PC-9 (cell line): ENCODE measurements at regions not wholly inside any gene's neighbourhood (a gene's known extent, or its start where the extent isn't known, plus 50 kb on each side); places are given as distances from the start of the nearest gene placed in this dataset.

Source experiments
- BruUV-seq: library from RNA; stranded (reverse); fragments of 400-500 nt; replicated peaks from 2 replicates; lab custom pipeline; 2021; lab: Mats Ljungman, UMichigan
- CTCF ChIA-PET: fragments of 300-600 bp; sonication (Branson Sonifier 250); formaldehyde crosslinking; loops from one replicate; lab custom pipeline; 2022; ENCODE audit warnings: antibody characterized with exemption; lab: Charles Lee
- POLR2A ChIA-PET: fragments of 300-600 bp; sonication (Branson Sonifier 250); formaldehyde crosslinking; loops from one replicate; lab custom pipeline; 2022; ENCODE audit warnings: antibody characterized with exemption; ENCODE audit not compliant: unreplicated experiment; lab: Charles Lee
- DNase-seq, 2 experiments: peaks; one replicate each; pipeline versions ENCODE4 v3.0.0 to v3.0.0-alpha.2; 2015 to 2022; ENCODE audit warnings: mixed read lengths in 1 of 2
- H2AFZ ChIP-seq: fragments of 200-600 bp; sonication (generic); 2 replicates; pipeline ENCODE4 v1.8.1; 2017; ENCODE audit warnings: antibody characterized with exemption
- H3F3A ChIP-seq: fragments of 200-600 bp; sonication (generic); 2 replicates; pipeline ENCODE4 v1.8.1; 2017; ENCODE audit warnings: antibody characterized with exemption, mild to moderate bottlenecking, low read depth; ENCODE audit not compliant: insufficient read depth
- H3K27ac ChIP-seq: fragments of 200-600 bp; sonication (generic); 2 replicates; pipeline ENCODE4 v1.6.1; 2016; ENCODE audit warnings: mixed run types
- H3K27me3 ChIP-seq: fragments of 200-600 bp; sonication (generic); 2 replicates; pipeline ENCODE4 v1.6.1; 2016; ENCODE audit warnings: low read depth, mixed run types; ENCODE audit not compliant: insufficient read depth
- H3K36me3 ChIP-seq: fragments of 200-600 bp; sonication (generic); 2 replicates; pipeline ENCODE4 v1.6.1; 2016; ENCODE audit warnings: low read depth, mixed run types
- H3K4me1 ChIP-seq: fragments of 200-600 bp; sonication (generic); replicated peaks from 2 replicates; pipeline ENCODE4 v1.6.1; 2016; ENCODE audit warnings: mixed run types; ENCODE audit not compliant: insufficient read depth
- H3K4me2 ChIP-seq: fragments of 200-600 bp; sonication (generic); 2 replicates; pipeline ENCODE4 v1.6.1; 2017; ENCODE audit warnings: mixed run types
- H3K4me3 ChIP-seq: fragments of 200-600 bp; sonication (generic); 2 replicates; pipeline ENCODE4 v1.6.1; 2016; ENCODE audit warnings: mixed run types
- H3K79me2 ChIP-seq: fragments of 200-600 bp; sonication (generic); 2 replicates; pipeline ENCODE4 v1.6.1; 2017; ENCODE audit warnings: low read depth, mixed run types
- H3K9me2 ChIP-seq: fragments of 200-600 bp; sonication (generic); 2 replicates; pipeline ENCODE4 v1.8.1; 2017; ENCODE audit warnings: mild to moderate bottlenecking; ENCODE audit not compliant: insufficient read depth
- H3K9me3 ChIP-seq: fragments of 200-600 bp; sonication (generic); 2 replicates; pipeline ENCODE4 v1.8.1; 2016; ENCODE audit warnings: low read depth; ENCODE audit not compliant: insufficient read depth
- H4K20me1 ChIP-seq: fragments of 200-600 bp; sonication (generic); 2 replicates; pipeline ENCODE4 v1.8.1; 2017; ENCODE audit not compliant: insufficient read depth
- CTCF ChIP-seq: fragments of 200-600 bp; sonication (generic); conservative IDR thresholded peaks from 2 replicates; pipeline ENCODE4 v1.6.1; 2017; ENCODE audit warnings: mixed run types, antibody characterized with exemption, mild to moderate bottlenecking, moderate library complexity
- EZH2 ChIP-seq: fragments of 200-600 bp; sonication (generic); IDR thresholded peaks from 2 replicates; pipeline ENCODE4 v1.8.0; 2017; ENCODE audit warnings: antibody characterized with exemption, low read depth
- intact Hi-C: fragments of 100-400 bp; cut with micrococcal nuclease; formaldehyde crosslinking; loops from one replicate; pipeline ENCODE4 v1.10.0; 2022; ENCODE audit not compliant: unreplicated experiment

DNA sequence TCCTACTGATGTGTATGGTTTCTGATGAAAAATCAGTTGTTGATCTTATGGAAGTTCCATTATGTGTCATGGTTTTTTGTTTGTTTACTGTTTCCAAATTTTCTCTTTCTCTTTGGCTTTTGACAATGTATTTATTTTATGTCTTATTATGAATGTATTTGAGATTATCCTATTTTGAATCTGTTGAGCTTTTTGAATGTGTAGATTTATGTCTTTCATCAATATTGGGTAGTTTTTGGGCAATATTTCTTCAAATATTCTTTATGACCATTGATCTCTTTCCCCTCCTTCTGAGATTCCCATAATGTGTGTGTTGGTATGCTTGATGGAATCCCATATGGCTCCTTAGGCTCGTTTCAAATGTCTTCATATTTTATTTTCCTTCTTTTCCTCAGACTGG, 80.5 kb upstream of the FAM47C start:
- no peaks in the 10 kb centered on the region for H4K20me1 ChIP-seq
- no peak overlapping the region for H2AFZ ChIP-seq
- H3K4me3 ChIP-seq, result no peak overlapping the region
- intact Hi-C loops, result no loop called here
- no TSS peak for BruUV-seq
- ChIA-PET CTCF (no interaction called here), POLR2A (no interaction called here)
- TF ChIP-seq EZH2, result no peak
- no peak for TF ChIP-seq CTCF
- no peak overlapping the region for H3K27ac ChIP-seq
- H3F3A ChIP-seq, result no peaks in the 10 kb centered on the region
- H3K4me1 ChIP-seq, result no peaks in the 10 kb centered on the region
- H3K4me2 ChIP-seq, result no peak overlapping the region
- no peak for DNase-seq
- no peaks in the 10 kb centered on the region for H3K27me3 ChIP-seq
- H3K9me2 ChIP-seq, result no peaks in the 10 kb centered on the region
- H3K79me2 ChIP-seq, result no peaks in the 10 kb centered on the region
- H3K9me3 ChIP-seq, result no peaks in the 10 kb centered on the region
- no peaks in the 10 kb centered on the region for H3K36me3 ChIP-seq

DNA sequence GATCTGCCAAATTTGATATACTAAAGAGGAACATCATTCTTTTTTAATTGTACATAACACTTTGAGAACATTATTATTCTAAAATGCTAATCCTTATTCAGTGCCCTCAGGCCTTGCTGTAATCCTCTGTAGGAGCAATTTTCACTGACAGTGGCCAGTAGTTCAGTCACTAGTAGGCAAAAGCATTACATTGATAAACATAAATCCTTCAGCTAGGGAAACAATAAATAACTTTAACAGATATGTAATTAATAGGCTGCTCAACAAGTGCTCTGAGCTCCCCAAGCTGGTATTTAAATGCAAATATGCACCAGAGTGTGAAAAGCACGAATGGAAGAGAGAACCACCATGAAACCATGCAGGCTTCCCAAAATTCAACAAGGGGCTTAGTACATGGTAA, 77.7 kb upstream of the FAM47C start:
- Histone ChIP-seq H3K9me3 (no peaks in the 10 kb centered on the region), H3K36me3 (no peaks in the 10 kb centered on the region), H4K20me1 (no peaks in the 10 kb centered on the region), H3F3A (no peaks in the 10 kb centered on the region), H3K4me3 (no peak overlapping the region), H3K27me3 (no peaks in the 10 kb centered on the region), H3K4me1 (no peaks in the 10 kb centered on the region), H2AFZ (no peak overlapping the region), H3K79me2 (no peaks in the 10 kb centered on the region), H3K27ac (no peak overlapping the region), H3K9me2 (no peaks in the 10 kb centered on the region), H3K4me2 (no peak overlapping the region)
- intact Hi-C loops, result no loop called here
- no TSS peak for BruUV-seq
- ChIA-PET POLR2A (no interaction called here), CTCF (no interaction called here)
- TF ChIP-seq CTCF, result no peak
- TF ChIP-seq EZH2, result no peak
- no peak for DNase-seq

DNA sequence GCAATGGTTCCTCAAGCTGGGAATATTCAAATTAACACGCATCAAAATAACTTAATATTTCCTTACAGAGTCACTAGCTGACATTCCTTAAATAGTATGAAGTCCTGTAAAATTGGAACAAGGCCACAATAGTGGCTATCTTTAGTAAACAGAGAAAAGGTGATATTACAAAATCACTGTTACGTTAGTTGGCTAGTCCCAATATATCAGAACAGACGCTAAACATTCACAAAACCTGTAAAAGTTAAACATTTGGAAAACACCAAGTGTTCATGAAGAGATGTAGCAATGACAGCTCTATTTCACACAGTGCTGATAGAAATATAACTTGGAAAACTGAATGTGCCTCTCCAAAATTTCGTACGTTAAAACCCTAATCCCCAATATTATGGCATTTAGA, 61.0 kb upstream of the FAM47C start:
- Histone ChIP-seq H3K27ac (no peak overlapping the region), H3K9me2 (no peaks in the 10 kb centered on the region), H3K4me3 (no peak overlapping the region), H3F3A (no peaks in the 10 kb centered on the region), H4K20me1 (no peaks in the 10 kb centered on the region), H2AFZ (no peak overlapping the region), H3K4me2 (no peak overlapping the region), H3K4me1 (no peaks in the 10 kb centered on the region), H3K36me3 (no peaks in the 10 kb centered on the region), H3K27me3 (no peaks in the 10 kb centered on the region), H3K79me2 (no peaks in the 10 kb centered on the region), H3K9me3 (no peaks in the 10 kb centered on the region)
- BruUV-seq, result no TSS peak
- TF ChIP-seq CTCF, result no peak
- no peak for TF ChIP-seq EZH2
- ChIA-PET POLR2A (no interaction called here), CTCF (no interaction called here)
- intact Hi-C loops, result no loop called here
- no peak for DNase-seq
